SH-SY5Y (cell line): ENCODE measurements at regions not wholly inside any gene's neighbourhood (a gene's known extent, or its start where the extent isn't known, plus 50 kb on each side); places are given as distances from the start of the nearest gene placed in this dataset.

Experiments
- GATA2 ChIP-seq: IDR thresholded peaks from 2 replicates; pipeline ENCODE4 v1.6.1; 2011; ENCODE audit warnings: mild to moderate bottlenecking, low read depth, low read length
- GATA3 ChIP-seq: IDR thresholded peaks from 2 replicates; pipeline ENCODE4 v1.6.1; 2011; ENCODE audit warnings: low read depth, mild to moderate bottlenecking, low read length, moderate library complexity

DNA sequence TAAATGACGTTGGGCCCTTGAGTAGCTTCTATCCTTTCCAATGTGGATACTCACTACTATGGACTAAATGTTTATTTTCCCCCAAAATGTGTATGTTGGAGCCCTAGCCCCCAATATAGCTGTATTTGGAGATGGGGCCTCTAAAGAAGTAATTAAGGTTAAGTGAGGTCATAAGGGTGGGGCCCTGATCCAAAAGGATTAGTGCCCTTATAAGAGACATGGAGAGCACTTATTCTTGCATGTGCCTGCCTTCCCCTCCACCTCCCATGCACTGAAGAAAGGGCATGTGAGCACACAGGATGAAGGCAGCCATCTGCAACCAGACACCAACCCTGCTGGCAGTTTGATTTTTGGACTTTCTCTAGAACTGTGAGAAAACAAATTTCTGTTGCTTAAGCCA, 115.7 kb upstream of the MED13 start:
- no peak for TF ChIP-seq GATA2
- TF ChIP-seq GATA3: no peak
